ENCODE measurements at regions not wholly inside any gene's neighbourhood (a gene's known extent, or its start where the extent isn't known, plus 50 kb on each side); places are given as distances from the start of the nearest gene placed in this dataset.

GRCh38 chr1:113255038-113255719, 135.1 kb upstream of the MAGI3 start:
- no peak overlapping the region for H4K8ac ChIP-seq (replicated peaks; ENCODE audit: insufficient read length, low read depth, low read length)
- H3K4me1 Mint-ChIP-seq, result peaks cover 50 to 55% of the 10 kb centered on the region in 2 experiments
- H2BK120ac ChIP-seq (ENCODE audit: low read depth, low read length, poor library complexity, severe bottlenecking), result no peak overlapping the region
- H3K27me3 Mint-ChIP-seq (ENCODE audit: low read depth), result peaks cover 3% of the 10 kb centered on the region
- H3K27me3 ChIP-seq (ENCODE audit: insufficient read depth, low read length), result no peaks in the 10 kb centered on the region
- no peaks in the 10 kb centered on the region for H3K79me1 ChIP-seq (ENCODE audit: insufficient read depth, low read depth, low read length, poor library complexity, severe bottlenecking)
- no peak overlapping the region for H3K27ac ChIP-seq (ENCODE audit: insufficient read length, low read depth, low read length)
- no peak overlapping the region for H3K14ac ChIP-seq (ENCODE audit: insufficient read depth, low read length)
- H2BK15ac ChIP-seq (ENCODE audit: low read depth, low read length), result no peak overlapping the region
- no peak overlapping the region for H4K5ac ChIP-seq (ENCODE audit: insufficient read length, low read depth, low read length)
- peak overlapping the region in 1 of 3 experiments; percentile 96; a peak in 2 of 7 replicates for H3K27ac Mint-ChIP-seq
- no peak overlapping the region for H3T11ph ChIP-seq (ENCODE audit: low read length)
- H3K18ac ChIP-seq (ENCODE audit: insufficient read length, low read depth, low read length), result no peak overlapping the region
- H4K20me1 ChIP-seq (ENCODE audit: control insufficient read depth, insufficient read depth, insufficient read length), result no peaks in the 10 kb centered on the region
- H2BK20ac ChIP-seq (ENCODE audit: low read depth, low read length, poor library complexity, severe bottlenecking), result no peak overlapping the region
- H3K36me3 Mint-ChIP-seq (ENCODE audit: insufficient read depth in 1 of 3, low read depth in 3 of 3), result no peaks in the 10 kb centered on the region
- no peaks in the 10 kb centered on the region for H3K79me2 ChIP-seq (ENCODE audit: insufficient read depth, low read length)
- H3K56ac ChIP-seq (ENCODE audit: insufficient read length, low read depth, low read length), result no peak overlapping the region
- H3K4me3 Mint-ChIP-seq, result peak overlapping the region in 1 of 2 experiments; percentile 28; a peak in 1 of 5 replicates
- no peak overlapping the region for H4K91ac ChIP-seq (ENCODE audit: insufficient read length, low read depth, low read length)
- H3K4ac ChIP-seq (ENCODE audit: low read depth, low read length), result no peak overlapping the region
- H2BK5ac ChIP-seq (ENCODE audit: insufficient read length, low read length), result no peak overlapping the region
- H3K9me3 Mint-ChIP-seq, result no peaks in the 10 kb centered on the region; a peak in 1 of 5 replicates
- H3K23ac ChIP-seq (ENCODE audit: insufficient read length, low read depth, low read length), result no peak overlapping the region
- no peak overlapping the region for H2BK12ac ChIP-seq (ENCODE audit: insufficient read length, low read depth, low read length)
- H3K9me3 ChIP-seq (ENCODE audit: control insufficient read depth, low read depth, low read length), result no peaks in the 10 kb centered on the region
- no peak overlapping the region for H2AK5ac ChIP-seq (ENCODE audit: insufficient read length, low read length)
- no peak for DNase-seq
- no peak overlapping the region for H2AFZ ChIP-seq (ENCODE audit: low read length)
- H3K9ac ChIP-seq (ENCODE audit: extremely low read depth, insufficient read length, low read length), result no peak overlapping the region
- no peak for TF ChIP-seq CTCF (conservative IDR thresholded peaks at IDR 0.05)
- H3K4me1 ChIP-seq (ENCODE audit: insufficient read depth, low read length), result peaks cover 4% of the 10 kb centered on the region; the same call in 1 of the 2 replicates
- H3K4me2 ChIP-seq (ENCODE audit: insufficient read depth, insufficient read length, low read length), result peak overlapping the region; percentile 25
- WGBS (ENCODE audit: extremely low coverage, insufficient read length, low lambda C conversion rate), result no CpG with 5 or more reads among the region's 7 CpGs
- H3K23me2 ChIP-seq (ENCODE audit: insufficient read length, low read depth, low read length, poor library complexity, severe bottlenecking), result no peaks in the 10 kb centered on the region
